NCI-H187 (cell line): ENCODE measurements at regions not wholly inside any gene's neighbourhood (a gene's known extent, or its start where the extent isn't known, plus 50 kb on each side); places are given as distances from the start of the nearest gene placed in this dataset.
"Not testable (repeated sequence)": the region's sequence is repeated elsewhere in the genome, so short reads cannot be mapped to it uniquely, and the experiment has no call there.

Experiments used
- DNase-seq, 2 experiments: peaks; one replicate each; lab custom pipeline; 2025; lab: John Stamatoyannopoulos, UW

GRCh38 chr5:122669709-122670108, 105.2 kb upstream of the SNX2 start:
- not testable (repeated sequence) for DNase-seq

GRCh38 chr5:122673343-122673742, 101.5 kb upstream of the SNX2 start:
- no peak for DNase-seq

DNA sequence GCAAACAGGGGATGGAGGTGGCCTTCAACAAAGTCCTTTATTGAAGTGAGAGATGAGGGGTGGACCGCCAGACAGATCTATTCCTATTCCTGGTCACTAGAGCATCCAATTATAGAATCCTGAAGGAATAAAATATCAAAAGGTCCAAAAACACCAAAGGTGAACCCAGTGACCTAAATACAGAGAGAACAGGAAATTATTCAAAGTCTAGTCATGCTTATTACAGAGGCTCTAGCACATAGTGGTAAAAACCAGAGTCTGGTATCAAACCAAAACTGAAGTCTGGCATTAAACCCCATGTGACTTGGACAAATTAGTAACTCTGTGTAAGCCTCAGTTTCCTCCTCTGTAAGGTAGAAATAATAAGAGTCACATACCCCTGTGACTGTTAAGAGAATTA, 100.5 kb upstream of the SNX2 start:
- DNase-seq, result no peak

- DNase-seq, result no peak
Observed at GRCh38 chr5:122680623-122681350, 94.1 kb upstream of the SNX2 start.

GRCh38 chr5:122683631-122684030, 91.2 kb upstream of the SNX2 start:
- DNase-seq, result no peak

GRCh38 chr5:122690266-122690665, 84.6 kb upstream of the SNX2 start:
- DNase-seq, result no peak

GRCh38 chr5:122691931-122692330, 82.9 kb upstream of the SNX2 start:
- no peak for DNase-seq

GRCh38 chr5:122693963-122694362, 80.9 kb upstream of the SNX2 start:
- no peak for DNase-seq

- no peak for DNase-seq
Observed at GRCh38 chr5:122694884-122695283, 80.0 kb upstream of the SNX2 start.

DNA sequence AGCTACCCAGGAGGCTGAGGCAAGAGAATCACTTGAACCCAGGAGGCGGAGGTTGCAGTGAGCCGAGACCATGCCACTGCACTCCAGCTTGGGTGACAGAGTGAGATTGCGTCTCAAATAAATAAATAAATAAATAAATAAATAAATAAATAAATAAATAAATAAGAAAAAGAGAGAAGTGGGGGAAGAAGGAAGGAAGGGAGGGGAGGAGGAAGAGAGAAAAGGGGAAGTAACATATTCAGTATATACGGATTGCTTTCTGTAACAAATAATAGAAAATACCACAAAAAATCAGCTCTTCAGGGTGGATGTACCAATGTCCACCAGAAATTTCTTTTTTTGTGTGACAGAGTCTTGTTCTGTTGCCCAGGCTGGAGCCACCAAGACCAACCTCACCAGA, 78.1 kb upstream of the SNX2 start:
- not testable (repeated sequence) for DNase-seq

- no peak for DNase-seq
Observed at GRCh38 chr5:122697191-122697590, 77.7 kb upstream of the SNX2 start.

DNA sequence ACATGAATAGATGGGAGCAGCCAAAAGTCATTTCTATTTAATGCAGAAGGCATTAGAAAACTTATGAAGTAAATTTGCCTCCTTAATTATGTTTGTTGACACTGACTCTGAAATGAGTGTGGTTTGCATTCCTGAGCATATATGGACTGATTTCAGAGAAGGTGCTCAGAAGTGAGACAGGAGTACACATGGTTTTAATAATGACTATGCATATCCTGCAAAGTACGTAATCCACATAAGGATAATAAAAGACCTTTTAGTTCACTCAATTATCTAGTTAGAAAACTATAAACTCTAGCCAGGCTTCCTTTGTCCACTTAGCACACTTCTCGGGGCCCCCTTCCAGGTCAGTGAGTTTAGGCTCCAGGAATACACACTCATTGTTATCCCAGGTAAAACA, 75.7 kb upstream of the SNX2 start:
- DNase-seq, result no peak

- no peak for DNase-seq
Observed at GRCh38 chr5:122701640-122702523, 73.0 kb upstream of the SNX2 start.

DNA sequence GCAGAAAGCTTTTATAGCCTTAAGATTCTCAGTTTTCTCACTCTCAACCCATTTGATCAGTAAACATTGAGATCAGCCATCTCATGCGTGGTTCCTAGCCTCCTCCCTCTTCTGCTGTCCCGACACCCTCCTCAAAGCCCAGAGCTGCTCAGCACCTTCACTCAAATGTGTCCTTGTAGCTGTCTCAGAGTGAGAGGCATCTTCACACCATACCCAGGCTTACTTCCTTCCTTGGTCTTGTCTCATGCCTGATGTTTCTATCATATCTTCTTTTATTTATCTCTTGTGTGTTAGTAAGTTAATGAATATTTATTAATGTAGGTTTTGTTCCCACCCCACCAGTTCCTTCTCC, 72.4 kb upstream of the SNX2 start:
- DNase-seq, result no peak

DNA sequence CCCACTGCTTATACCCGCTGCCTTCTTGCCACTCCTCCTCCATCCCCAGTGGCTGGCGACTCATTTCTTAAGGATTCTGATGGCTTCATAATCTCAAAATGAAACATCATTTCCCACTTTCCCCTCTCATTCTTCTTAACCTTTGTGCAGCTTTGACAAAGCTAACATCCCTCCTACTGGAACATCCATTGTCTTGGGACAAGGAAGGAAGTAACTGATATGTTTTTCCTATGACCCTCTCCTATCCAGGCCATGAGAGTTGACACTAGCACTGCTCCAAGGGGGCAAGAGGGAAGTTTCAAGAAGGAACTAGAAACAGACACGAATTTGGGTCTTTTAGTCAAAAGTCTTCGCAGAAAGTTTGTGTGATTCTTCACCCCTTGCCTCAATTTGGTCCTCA, 71.7 kb upstream of the SNX2 start:
- DNase-seq, result no peak

- DNase-seq, result no peak
Observed at GRCh38 chr5:122704247-122705036, 70.4 kb upstream of the SNX2 start.

- no peak for DNase-seq
Observed at GRCh38 chr5:122705851-122706250, 69.0 kb upstream of the SNX2 start.

- DNase-seq, result no peak
Observed at GRCh38 chr5:122707796-122708195, 67.1 kb upstream of the SNX2 start.

DNA sequence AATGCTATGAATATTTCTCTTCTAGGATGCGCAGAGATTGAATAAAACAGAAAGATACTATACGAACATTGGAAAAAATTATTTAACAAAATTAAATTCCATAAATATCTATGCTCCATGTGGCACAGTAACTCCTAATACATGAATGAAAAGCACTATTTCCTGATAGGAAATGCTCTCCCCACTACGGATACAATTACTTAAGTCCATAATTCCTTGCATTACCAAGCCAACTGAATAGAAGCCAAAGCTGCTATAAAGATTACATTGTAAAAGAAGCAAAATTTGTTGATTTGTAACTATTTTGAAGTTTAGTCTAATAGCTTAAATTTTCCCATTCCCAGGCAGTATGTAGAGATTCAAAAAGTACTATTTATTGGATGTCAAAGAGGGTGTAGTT, 61.8 kb upstream of the SNX2 start:
- DNase-seq, result no peak

DNA sequence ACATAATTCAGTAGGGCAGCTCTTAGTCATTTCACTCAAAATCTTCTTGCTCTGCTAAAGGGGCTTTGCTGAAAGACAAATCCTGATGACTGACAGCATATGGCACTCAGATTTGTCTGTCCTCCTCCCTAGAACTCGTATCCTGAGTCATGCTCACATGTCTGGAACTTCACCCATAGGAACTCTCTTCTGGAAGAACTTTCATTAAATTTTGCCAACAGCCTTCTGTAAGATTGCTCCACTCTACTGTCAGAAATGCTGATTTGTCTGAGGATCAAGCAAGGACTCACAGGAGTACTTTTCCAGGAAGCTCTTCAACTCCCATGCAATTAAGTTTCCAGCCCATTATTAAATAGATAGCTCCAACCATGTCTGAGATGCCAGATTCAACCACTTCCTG, 59.8 kb upstream of the SNX2 start:
- no peak for DNase-seq

DNA sequence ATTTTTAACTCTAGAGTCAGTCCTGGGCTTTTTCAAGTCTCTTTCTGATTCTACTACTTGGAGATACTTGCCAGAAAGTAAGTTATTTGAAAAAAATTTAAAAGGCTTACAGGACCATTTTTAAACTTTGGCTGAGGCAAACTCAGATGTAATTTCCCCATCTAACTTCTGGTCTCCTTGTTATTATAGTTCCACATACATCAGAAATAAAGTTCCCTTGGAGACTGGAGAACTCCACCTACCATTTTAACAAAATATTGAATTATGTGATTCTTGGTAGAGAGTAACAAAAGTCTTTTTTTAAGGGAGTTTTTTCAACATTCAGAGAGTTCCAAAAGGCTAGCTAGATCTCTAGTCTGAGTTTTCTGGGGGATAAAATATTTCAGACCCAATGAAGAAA, 56.3 kb upstream of the SNX2 start:
- DNase-seq, result no peak

DNA sequence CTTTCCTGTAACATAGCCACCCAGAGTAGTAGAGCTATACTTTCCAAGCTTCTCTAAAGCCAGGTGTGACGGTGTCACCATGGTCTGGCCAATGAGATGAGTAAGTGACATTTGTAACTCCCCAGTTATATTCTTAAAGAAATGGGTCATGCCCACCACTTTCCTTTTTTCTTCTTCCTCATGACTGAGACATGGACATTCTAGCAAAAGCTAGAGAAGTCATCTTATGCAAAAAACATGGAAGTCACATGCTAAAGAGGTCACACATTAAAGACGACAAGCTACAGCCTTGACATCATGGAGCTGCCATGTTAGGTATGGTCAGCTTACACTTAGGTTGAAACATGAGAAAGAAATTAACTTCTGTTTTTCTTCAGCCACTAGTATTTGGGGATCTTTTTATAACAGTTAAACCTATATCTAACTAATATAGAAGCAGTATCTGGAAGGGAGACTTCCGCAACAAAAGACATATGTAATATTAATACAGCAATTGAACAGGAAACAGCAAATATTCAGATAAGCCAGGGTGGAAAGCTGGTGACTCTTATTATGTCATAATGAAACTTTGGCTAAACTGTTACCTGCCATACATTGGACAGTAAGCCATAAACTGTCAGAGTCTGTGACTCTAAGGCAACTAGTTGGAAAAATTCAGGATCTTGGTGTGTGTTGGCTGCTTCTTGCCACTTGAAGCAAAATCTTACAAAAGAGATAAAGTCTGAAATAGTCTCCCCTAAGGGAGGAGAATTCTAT, 54.7 kb upstream of the SNX2 start:
- no peak for DNase-seq
